ENCODE measurements at regions not wholly inside any gene's neighbourhood (a gene's known extent, or its start where the extent isn't known, plus 50 kb on each side); places are given as distances from the start of the nearest gene placed in this dataset.

- H3K79me1 ChIP-seq (ENCODE audit: low read depth in 1 of 2, low read length in 2 of 2), result no peaks in the 10 kb centered on the region
- H3K14ac ChIP-seq (replicated peaks; ENCODE audit: low read depth, low read length), result no peak overlapping the region
- H3K4me2 ChIP-seq (ENCODE audit: low read depth, low read length), result no peak overlapping the region
- dilution Hi-C loops (cut with HindIII; ENCODE audit: low sequenced_read_pairs, unreplicated experiment) (no loop called here), in situ Hi-C loops (cut with MboI; ENCODE audit: low sequenced_read_pairs) (no loop called here), intact Hi-C loops (cut with micrococcal nuclease) (no loop called here)
- no peak overlapping the region for H3K27ac ChIP-seq (ENCODE audit: insufficient read depth, low read length)
- H3K4me1 ChIP-seq (ENCODE audit: control insufficient read depth, insufficient read depth, low read length), result no peaks in the 10 kb centered on the region
- WGBS, 2 experiments (ENCODE audit: extremely low coverage in 2 of 2, insufficient read length in 1 of 2), result 38% methylated on average over 1 of the region's 9 CpGs; no CpG with 5 or more reads in 1 of the 2 experiments
- H3K4me3 ChIP-seq (ENCODE audit: insufficient read depth, low read depth, low read length), result no peak overlapping the region
- no peak overlapping the region for H2BK20ac ChIP-seq (ENCODE audit: low read depth, low read length)
- no peak overlapping the region for H3K56ac ChIP-seq (ENCODE audit: extremely low read depth, insufficient read depth, low read length)
- H2AK5ac ChIP-seq (ENCODE audit: low read depth, low read length), result no peak overlapping the region
- TF ChIP-seq MAFK (IDR thresholded peaks at IDR 0.05; ENCODE audit: low read depth, low read length), result no peak
- no peak for TF ChIP-seq CTCF (conservative IDR thresholded peaks at IDR 0.05; ENCODE audit: low read depth, low read length)
- no peak for TF ChIP-seq CEBPB (IDR thresholded peaks at IDR 0.05; ENCODE audit: low read depth, low read length)
- no peak for TF ChIP-seq POLR2A (IDR thresholded peaks at IDR 0.05; ENCODE audit: low read depth, low read length)
- TF ChIP-seq NFE2L2 (IDR thresholded peaks at IDR 0.05; ENCODE audit: low read depth, low read length), result no peak
- no peak for TF ChIP-seq USF2 (IDR thresholded peaks at IDR 0.05; ENCODE audit: low read depth, low read length)
- no peak for TF ChIP-seq RCOR1 (IDR thresholded peaks at IDR 0.05; ENCODE audit: insufficient replicate concordance, low read length)
- TF ChIP-seq MAZ (IDR thresholded peaks at IDR 0.05; ENCODE audit: borderline replicate concordance, low read depth, low read length), result no peak
- TF ChIP-seq SMC3 (IDR thresholded peaks at IDR 0.05; ENCODE audit: low read depth, low read length), result no peak
- no peak for TF ChIP-seq RAD21 (IDR thresholded peaks at IDR 0.05; ENCODE audit: low read length)
- TF ChIP-seq MXI1 (IDR thresholded peaks at IDR 0.05; ENCODE audit: borderline replicate concordance, low read depth, low read length), result no peak
- TF ChIP-seq ELK1 (IDR thresholded peaks at IDR 0.05; ENCODE audit: borderline replicate concordance, low read depth, low read length), result no peak
- no peak for TF ChIP-seq RFX5 (IDR thresholded peaks at IDR 0.05; ENCODE audit: low read depth, low read length)
- TF ChIP-seq BHLHE40 (IDR thresholded peaks at IDR 0.05; ENCODE audit: low read depth, low read length), result no peak
- TF ChIP-seq FOS (IDR thresholded peaks at IDR 0.05; ENCODE audit: low read depth, low read length), result no peak
- TF ChIP-seq CHD1 (IDR thresholded peaks at IDR 0.05; ENCODE audit: low read depth, low read length), result no peak
- no peak overlapping the region for H4K91ac ChIP-seq (ENCODE audit: insufficient read depth, low read depth, low read length)
- H2BK5ac ChIP-seq (ENCODE audit: low read depth, low read length, poor library complexity, severe bottlenecking), result no peak overlapping the region
- POLR2A ChIA-PET (ENCODE audit: unreplicated experiment), result no interaction called here
- no peak overlapping the region for H2AFZ ChIP-seq (replicated peaks; ENCODE audit: low read length, poor library complexity)
- H2AK9ac ChIP-seq (replicated peaks; ENCODE audit: low read depth, low read length, poor library complexity), result no peak overlapping the region
- BruUV-seq (replicated peaks), result no TSS peak
- H2BK15ac ChIP-seq (ENCODE audit: low read depth, low read length), result no peak overlapping the region
- H3K9ac ChIP-seq (ENCODE audit: low read depth, low read length), result no peak overlapping the region
- peaks cover 26% of the 10 kb centered on the region; the same call in 1 of the 2 replicates for H3K9me3 ChIP-seq (ENCODE audit: control insufficient read depth, insufficient read depth, low read length)
- H3K23ac ChIP-seq (ENCODE audit: low read depth, low read length), result no peak overlapping the region
- no peaks in the 10 kb centered on the region for H3K27me3 ChIP-seq (ENCODE audit: control insufficient read depth, insufficient read depth, low read length)
- H4K8ac ChIP-seq (ENCODE audit: low read depth in 2 of 2, low read length in 2 of 2), result no peak overlapping the region
- DNase-seq (no peak), ATAC-seq (ENCODE audit: low read depth) (no peak)
- no peaks in the 10 kb centered on the region for H4K20me1 ChIP-seq (ENCODE audit: insufficient read depth, low read length)
- no peaks in the 10 kb centered on the region for H3K36me3 ChIP-seq (ENCODE audit: control insufficient read depth, insufficient read depth, low read length)
- no peak overlapping the region for H4K5ac ChIP-seq (ENCODE audit: low read depth, low read length)
- H2BK120ac ChIP-seq (ENCODE audit: low read depth, low read length), result no peak overlapping the region
- H3K4ac ChIP-seq (ENCODE audit: low read depth, low read length), result no peak overlapping the region
- no peaks in the 10 kb centered on the region for H3K9me1 ChIP-seq (ENCODE audit: insufficient read depth, low read length)
- CTCF ChIA-PET, result no interaction called here
- H3K18ac ChIP-seq (ENCODE audit: low read depth, low read length), result no peak overlapping the region
Measured at GRCh38 chr12:131505561-131505960, 205.3 kb upstream of the SFSWAP start.

All from IMR-90 (cell line).